ENCODE measurements at regions not wholly inside any gene's neighbourhood (a gene's known extent, or its start where the extent isn't known, plus 50 kb on each side); places are given as distances from the start of the nearest gene placed in this dataset.
"Not testable (repeated sequence)": the region's sequence is repeated elsewhere in the genome, so short reads cannot be mapped to it uniquely, and the experiment has no call there.

DNA sequence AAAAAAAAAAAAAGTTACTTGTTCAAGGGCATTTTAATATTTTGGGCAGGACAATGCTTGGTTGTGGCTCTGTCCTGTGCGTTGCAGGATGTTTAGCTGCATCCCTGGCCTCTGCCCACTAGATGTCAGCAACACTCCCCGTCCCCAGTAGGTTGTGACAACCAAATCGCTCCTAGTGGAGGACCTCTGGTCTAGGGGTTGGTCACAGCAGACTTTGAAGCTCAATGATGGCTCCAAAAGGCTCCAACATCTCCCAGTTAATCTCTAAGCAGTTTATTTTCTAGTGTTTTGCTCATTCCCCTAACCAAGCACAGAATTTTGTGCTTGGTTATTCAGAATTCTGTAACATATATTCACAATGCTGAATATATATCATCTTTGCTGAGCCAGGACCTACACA is 67.0 kb downstream of the CHRNA1 start:
- ATAC-seq: peak; percentile 76

DNA sequence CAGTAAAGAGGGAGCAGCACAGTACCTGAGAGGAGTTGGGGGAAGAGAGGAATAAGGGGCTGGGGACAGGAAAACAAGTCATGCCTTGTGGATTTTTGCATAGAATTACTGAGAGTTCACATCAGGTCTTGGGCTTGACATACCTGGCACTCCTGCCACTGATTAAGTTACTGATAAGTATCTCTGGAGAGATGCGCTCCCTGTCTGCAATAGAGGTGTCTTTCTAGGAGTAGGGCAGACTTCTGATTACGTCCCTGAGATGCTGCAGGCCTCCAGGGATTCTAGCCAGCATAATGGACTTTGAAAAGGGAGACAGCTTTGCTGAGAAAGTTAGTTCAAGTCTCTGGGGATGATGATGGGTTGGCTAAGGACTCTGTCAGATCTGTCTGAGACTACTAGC is 69.4 kb downstream of the CHRNA1 start:
- no peak for ATAC-seq

DNA sequence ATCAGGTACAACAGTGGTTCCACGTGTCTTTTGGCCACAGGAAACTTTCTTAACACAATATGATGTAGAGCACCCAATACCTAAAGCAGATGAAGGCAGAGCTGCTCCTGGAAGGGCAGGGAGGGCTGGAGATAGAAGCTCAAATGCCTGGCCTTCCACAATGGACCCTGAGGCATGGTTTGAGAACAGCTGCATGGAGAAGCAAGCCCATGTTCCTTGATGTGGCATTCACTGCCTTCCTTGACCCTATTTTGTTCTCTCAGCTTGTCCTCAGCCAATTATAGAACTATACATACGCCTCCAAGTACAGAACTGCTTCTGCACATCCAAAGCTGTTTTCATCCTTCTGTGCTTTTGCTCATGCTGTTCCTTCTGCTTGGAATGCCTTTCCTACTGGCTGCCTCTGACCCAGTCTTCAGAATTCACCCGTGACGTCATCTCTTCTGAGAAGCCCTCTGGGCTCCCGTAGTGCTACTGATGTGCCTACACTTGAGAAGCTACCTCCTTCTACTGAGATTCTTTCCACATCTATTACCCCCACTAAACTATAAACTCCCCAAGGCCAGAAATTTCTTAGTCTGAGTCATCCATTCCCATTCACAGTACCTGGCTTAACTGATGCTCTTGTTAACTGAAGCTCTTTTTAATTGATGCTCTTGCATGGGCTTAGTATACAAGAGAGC is 69.9 kb downstream of the CHRNA1 start:
- no peak for ATAC-seq

DNA sequence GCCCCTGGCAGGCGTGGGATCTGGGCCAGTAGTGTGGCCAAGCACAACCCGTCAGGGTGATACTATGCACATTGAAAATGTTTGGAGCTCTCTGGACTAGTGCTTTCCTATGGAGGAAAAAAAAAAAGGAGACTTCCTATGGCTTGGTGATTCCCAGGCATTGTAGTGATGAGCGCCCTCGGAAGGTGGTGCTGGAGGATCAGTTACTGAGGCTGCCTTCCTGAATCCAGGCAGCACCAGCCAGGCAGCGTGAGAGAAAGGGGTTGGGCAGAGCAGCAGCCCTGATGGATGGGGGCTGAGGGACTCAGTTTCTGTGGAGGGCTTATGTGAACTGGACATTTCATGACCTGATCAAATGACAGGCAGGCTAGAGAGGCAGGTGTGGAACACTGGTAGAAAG is 70.9 kb downstream of the CHRNA1 start:
- ATAC-seq: no peak

DNA sequence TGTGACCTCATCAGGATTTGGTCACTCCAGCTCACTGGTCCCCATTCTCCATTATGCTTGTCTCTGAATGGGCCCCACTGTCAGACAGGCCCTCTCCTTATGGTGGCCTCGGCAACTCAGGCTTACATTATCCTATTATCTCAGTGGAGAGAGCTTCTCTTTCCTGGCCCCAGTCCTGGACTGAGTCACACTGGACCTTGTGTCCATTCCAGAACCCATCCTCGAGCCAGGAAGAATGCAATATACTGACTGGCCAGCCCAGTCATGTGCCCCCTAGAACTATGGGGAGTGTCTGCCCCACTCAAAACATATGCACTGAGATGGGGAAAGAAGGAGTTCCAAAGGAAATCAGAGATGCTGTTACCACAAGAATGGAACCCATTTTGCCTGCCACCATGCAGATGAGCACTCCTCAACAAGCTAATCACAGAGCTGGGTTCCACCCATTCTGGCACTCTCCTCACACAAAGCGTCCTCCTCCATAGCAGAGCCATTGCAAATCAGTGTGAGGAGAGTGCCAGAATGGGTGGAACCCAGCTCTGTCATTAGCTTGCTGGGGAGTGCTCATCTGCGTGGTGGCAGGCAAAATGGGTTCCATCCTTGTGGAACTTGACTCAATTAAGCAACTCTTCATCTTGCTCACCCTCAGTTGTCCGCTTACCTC is 71.9 kb downstream of the CHRNA1 start:
- ATAC-seq: no peak

DNA sequence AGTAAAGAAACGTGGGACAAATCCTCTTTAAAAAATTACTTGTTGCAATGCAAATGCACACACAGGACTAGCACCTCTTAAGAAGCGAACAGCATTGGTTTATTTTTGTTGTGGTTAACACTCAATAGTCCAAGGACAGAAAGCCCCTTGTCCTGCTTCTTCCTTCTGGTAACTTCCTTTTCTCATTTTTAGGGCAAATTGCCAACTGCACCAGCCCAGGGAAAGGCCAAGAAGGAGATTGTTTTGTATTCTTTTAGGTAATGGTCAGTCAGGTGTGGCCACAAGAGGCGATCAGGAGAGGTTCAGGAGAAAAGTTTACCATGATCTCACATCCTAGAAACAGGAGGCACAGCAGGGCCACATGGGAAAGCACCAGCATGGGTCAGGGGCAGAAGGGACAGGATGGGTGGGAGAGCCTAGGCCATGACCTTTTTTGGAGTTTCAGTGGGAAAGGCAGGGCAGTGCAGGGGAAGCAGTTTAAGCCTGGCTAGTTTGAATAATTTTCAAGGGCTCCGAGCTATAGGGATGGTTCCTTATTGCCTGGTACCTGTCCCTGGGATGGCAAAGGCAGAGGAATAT is 73.0 kb downstream of the CHRNA1 start:
- no peak for ATAC-seq

DNA sequence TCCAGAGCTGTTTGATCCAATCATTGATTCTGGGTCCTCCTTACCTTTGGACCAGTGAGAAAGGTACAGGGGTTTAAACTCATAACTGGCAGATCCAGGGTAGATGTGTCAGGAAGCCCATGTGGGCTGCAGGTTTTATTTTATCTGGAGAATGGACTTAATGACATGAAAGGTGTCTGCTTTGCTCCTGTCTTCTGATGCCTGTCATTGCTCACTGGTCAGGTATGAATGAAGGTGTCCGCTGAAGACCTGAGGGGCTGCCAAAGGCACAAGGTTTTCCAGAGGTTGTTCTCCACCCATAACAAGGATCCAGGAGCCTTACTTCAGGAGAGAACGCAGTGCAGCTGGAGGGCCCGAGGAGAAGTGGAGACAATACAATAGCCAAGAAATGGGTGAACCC is 74.2 kb downstream of the CHRNA1 start:
- ATAC-seq: no peak

DNA sequence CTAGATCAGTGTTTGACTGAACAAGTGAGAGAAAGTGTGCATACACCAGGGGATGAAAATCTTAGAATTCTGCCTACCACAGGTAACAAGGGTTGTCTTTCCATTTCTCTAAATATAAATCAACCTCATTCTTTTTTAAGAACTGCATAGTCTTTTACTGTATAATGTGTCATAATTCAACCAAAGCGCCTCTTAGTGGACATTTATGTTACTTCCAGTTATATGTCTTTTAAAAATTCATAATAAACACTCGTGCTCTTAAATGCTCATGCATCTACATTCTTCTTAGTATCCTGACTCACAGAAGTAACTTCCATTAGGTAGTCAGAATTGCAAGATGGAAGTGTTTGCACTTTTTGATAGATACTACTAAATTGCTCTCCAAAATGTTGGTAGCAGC is 76.2 kb downstream of the CHRNA1 start:
- ATAC-seq: no peak

DNA sequence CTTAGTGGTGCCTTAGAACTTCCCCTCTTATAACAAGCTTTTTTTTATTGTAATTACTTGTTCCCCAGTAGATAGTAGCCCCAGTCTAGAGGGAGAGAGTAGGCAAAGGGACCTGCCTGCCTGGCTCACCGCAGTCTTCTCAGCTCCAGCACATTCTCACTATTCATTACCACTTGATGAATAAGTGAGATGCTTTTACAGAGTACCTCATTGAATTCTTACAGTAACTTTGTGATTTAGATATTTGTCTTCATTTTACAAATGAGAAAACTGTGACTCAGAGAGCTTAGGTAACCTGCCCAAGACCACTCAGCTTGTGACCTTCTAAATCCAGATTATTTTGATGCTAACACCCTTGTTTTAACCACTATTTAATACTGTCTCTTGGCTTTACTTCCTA is 77.8 kb downstream of the CHRNA1 start:
- no peak for ATAC-seq

DNA sequence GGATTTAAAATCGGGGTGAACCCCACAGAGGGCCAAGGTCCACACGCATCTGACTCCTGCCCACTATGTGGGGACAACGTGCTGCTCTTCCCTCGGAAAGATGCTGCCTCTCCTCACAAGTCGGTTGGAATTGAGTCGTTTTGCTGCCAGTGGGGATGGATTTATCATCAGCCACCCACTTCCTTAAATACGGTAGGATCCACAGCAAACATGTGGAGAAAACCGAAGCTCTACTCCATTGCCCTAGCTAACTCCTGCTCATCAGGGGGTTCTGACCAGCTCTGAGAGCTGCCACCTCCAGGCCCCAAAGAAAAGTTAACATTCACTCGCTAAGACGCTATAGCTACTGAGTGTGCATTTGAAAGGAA is 80.9 kb downstream of the CHRNA1 start:
- ATAC-seq: no peak

DNA sequence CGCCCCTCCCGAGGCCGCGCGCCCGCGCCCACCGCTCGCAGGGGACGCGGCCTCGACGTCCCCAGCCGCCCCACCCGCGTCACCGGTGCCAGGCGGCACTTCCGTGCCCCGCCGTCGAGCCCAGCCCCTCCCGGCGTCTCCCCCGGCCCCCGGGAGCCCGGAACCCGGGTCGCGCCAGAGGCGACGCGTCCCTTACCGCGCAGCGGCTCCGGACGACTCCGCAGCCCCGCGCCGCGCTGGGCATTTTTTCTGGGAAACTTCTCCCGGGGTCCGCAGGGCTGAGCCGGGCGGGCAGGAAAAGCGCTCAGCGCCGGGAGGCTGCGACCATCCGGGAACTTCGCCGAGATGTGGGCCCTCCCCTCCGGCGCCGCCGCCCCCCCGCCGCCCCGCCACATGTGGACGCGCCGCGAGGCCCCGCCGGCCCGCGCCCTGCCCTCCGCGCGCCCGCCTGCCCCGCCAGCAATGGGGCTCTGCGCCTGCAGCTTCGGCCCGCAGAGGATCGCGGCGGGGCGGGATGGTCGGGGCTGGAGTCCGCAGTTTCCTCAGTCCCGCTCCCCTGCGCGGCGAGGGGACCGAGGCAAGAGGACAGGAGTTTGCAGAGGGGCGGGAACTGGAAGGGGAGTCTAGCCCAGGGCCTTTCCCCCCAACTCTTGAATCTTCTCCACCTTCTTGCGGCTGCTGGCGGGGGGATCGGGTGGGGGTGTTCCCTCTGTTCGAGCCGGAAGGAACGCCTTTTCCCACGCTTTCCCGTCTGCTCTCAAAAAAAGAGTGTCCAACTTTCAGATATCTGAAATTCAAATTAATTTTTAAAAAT is 81.5 kb downstream of the CHRNA1 start:
- ATAC-seq: peak; percentile 60

DNA sequence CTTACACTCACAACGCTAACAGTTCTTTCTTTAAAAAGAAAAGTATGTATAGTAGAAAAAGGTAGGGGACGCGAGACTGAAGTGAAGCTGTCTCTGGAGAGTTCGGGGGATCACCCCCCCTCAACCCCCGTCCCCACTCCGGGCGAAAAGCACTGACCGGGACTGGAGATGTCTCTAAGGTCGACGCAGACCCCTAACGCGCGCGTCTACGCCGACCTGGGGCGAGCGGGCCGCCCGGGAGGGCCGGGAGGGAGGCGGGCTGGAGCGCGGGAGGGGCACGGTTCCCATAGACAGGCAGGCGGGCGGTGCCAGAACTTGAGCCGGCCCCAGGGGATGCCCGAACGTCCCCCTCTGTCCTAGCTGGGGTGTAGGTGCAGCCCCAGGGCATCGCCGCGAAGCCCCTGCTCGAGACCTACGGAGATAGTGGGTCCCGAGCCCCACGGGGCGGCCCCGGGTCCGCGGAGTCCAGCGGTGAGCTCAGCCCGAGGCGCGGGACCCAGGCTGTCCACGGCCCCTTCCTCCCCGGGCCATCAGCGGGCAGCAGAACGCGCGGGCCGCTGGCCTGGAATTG is 82.2 kb downstream of the CHRNA1 start:
- ATAC-seq: peak; percentile 56

DNA sequence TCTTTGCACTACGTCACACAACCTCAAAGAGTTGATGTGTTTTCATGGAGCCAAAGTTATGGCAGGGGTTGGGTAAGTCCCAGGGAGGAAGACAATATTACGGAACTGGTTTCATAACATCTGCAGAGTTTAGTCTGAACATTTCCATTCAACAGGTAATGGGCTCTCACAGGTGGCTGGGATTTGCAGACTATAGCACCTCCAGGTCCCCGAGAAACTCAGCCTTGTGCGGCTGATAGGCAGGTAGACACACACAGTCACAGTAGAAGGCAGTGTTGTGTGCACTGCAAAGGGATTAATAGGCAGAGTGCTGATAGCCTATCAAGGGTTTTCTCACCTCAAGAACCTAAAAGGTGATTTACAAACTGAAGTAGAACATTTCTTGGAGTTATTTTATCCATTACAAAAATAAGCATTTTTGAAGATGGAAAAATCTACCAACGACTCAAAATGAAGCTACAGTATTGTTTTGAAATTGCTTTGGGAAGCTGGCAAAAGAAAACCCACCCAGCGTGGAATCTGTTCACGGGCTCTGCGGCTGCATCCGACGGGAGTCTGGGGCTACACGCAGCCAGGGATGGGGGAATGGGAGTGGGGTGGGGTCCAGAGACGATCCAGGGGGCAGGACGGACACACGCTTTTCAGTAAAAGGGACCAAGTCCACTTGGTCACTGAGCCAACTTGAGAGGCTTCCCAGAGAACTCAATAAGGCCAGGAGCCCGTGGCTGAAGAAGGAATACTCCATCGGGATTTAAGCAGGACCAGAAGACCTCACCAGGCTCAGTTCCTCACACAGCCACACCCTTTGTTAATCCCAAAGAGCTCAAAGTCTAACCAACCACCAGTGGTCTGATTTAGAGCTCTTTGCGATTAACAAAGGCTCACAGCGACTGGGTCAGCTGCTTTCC is 82.9 kb downstream of the CHRNA1 start:
- ATAC-seq: peak; percentile 19

DNA sequence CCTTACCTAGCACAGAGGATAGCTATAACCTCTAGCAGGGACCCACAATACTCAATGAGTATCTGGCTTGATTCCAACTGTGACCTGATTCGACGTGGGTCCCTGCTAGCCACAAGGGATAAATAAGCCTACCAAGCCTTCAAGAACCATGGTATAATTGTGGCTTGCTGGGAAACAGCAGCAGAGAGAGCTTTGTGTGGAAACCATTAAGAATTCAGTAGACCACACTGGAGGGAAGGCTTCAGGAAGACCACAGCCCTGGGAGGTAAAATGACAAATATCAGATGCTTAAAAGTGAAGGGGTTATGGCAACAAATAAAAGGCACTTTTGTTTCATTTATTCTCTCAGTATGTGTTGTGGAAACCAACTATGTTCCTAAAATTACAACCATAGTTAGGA is 82.6 kb upstream of the WIPF1 start:
- no peak for ATAC-seq

DNA sequence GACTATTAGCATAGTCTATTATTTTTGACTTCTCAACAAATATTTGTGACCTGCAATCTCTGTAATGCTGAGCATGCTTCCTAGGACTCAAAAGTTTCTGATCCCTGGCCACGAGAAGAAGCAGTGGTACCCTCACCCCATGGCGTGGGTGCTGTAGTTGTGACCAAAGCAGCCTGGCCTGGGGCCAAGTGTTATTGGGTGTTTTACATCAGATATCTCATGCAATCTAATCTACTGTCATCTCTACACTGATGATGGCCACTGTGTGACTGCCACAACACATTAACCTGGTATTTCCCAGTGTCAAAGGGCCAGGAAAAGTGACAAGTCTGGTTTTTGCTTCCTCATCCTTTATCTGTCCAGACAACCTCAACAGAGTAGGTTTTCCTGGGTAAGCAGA is 80.8 kb upstream of the WIPF1 start:
- ATAC-seq: no peak

DNA sequence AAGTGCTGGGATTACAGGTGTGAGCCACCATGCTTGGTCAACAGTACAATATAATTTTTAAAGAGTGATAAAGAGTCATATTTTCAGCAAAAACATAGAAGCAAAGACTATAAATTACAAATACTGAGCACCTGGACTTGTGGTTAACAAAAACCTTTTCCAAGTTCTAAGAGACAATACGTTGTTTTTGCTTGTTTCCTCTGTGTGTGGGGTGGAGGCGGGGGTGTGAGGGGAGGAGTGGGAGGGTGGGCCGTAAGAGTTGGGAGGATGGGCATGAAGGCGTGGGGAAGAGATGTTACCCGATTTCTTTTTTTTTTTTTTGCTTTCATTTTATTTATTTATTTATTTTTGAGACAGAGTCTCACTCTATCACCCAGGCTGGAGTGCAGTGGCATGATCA is 78.0 kb upstream of the WIPF1 start:
- ATAC-seq: no peak

DNA sequence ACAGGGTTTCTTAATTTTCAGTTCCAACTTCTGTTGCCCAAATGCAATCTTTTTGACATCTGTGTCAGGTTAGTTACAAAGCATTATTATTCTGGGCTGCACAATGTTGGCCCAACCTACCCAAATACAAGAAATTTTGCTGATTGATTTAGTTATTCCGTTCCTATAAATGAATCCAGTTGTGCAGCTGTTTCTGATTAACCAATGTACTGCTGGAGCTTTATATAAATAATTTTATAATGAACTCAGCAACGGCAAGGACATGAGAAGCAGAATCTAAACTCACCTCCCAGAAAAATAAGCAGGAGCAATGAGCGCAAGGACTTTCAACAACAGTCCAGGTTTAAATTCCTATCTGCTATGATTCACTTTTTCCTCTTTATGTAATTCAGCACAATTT is 76.3 kb upstream of the WIPF1 start:
- ATAC-seq: no peak

DNA sequence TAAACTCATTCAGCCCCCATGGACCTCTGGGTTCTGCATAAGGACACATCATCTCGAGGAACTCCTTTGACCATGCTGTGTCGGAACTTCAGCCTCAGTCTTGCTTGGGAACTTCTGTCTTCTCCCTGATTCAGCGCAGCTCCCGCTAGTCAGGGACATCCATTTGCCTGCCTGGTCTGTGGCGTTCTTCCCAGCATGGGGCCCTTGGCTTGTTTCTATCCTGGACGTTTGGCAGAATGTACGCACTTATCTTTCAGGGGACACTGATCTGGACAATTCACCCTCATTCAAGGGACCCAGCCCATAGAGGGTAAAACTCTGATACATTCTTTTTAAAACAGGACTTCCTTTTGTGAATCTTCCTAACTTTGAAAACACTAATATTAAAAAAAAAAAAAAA is 75.8 kb upstream of the WIPF1 start:
- ATAC-seq: no peak

DNA sequence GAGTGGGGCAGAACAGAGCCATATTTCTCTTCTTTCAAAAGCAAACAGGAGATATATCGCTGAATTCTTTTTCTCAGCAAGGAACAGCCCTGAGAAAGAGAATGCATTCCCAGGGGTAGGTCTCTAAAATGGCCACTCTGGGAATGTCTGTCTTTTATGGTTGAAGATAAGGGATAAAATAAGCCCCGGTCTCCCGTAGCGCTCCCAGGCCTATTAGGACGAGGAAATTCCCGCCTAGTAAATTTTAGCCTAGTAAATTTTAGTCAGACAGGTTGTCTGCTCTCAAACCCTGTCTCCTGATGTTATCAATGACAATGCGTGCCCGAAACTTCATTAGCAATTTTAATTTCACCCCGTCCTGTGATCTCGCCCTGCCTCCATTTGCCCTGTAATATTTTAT is 73.9 kb upstream of the WIPF1 start:
- ATAC-seq: not testable (repeated sequence)

DNA sequence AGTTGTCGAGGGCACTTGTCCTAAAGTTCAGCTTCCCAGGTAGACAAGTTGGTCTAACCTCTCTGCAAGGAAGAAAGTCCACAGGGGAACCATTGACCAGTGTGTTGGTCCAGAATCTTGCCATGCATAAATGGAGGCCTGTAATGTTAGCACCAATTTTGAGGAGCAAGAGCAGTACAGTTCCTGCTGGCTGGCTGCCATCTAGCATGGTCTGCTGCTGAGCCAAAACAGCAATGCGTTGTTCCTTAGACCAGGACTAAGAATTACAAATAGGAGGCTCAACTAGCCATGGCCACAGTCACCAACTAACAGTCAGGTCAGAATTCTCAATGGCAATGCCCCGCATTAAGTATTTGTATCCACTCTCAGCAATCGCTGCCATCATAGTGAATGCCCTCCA is 72.8 kb upstream of the WIPF1 start:
- ATAC-seq: no peak

DNA sequence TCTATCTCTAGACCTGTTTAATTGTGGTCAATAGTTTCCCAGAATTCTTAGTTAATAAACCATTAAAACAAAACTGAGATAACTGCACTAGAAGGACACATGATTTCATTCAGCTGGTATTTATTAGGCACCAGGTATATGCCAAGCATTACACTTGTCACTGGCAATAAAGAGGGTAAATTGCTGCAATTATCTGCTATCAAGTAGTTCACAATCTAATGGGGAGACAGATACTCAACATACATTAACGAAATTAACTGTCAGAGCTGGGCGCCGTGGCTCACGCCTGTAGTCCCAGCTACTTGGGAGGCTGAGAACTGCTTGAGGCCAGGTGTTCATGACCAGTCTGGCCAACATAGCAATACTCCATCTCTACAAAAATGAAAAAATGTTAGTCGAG is 71.7 kb upstream of the WIPF1 start:
- ATAC-seq: no peak

DNA sequence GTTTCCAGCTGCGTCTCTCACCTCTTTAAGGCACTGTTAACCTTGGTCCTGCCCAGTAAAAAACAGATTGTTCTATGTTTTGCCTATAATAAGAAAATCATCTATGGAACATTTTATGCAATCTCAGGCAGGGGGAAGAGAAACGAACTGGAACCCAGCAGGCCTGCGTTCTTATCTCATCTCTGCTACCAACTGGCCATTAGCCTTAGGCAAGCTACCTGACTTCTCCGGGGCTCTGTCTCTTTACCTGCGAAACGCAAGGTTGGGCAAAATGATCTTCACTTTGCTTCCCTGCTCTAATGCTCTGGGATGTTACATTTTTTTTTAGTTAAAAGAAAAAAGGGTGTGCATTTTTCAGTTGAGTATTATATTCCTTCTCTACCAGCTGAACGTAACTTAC is 70.5 kb upstream of the WIPF1 start:
- no peak for ATAC-seq
